Activated naive CD4-positive, alpha-beta T cell treated with anti-CD3 and anti-CD28 coated beads for 36 hours (primary cell): ENCODE measurements at regions not wholly inside any gene's neighbourhood (a gene's known extent, or its start where the extent isn't known, plus 50 kb on each side); places are given as distances from the start of the nearest gene placed in this dataset.
A peak's percentile ranks its signal among the peaks of the same experiment; 100 is the strongest.

Experiments used
- CTCF ChIA-PET: fragments of 350-600 bp; sonication (Branson Sonifier 250); formaldehyde crosslinking; loops from one replicate; lab custom pipeline; 2021; ENCODE audit warnings: antibody characterized with exemption; lab: Charles Lee
- DNase-seq: peaks from one replicate; pipeline ENCODE4 v3.0.0-alpha.2; 2020
- H3K27ac Mint-ChIP-seq: one replicate; pipeline ENCODE4 v1.8.0; 2021; ENCODE audit warnings: mild to moderate bottlenecking, mixed read lengths
- H3K27me3 Mint-ChIP-seq: one replicate; pipeline ENCODE4 v1.8.0; 2021; ENCODE audit warnings: low read depth, mixed read lengths
- H3K36me3 Mint-ChIP-seq: one replicate; pipeline ENCODE4 v1.8.0; 2021; ENCODE audit warnings: low read depth, mixed read lengths
- H3K4me1 Mint-ChIP-seq: one replicate; pipeline ENCODE4 v1.8.0; 2021; ENCODE audit warnings: low read depth, mixed read lengths
- H3K4me3 Mint-ChIP-seq: one replicate; pipeline ENCODE4 v1.8.0; 2021; ENCODE audit warnings: mild to moderate bottlenecking, moderate library complexity, mixed read lengths
- H3K9me3 Mint-ChIP-seq: one replicate; pipeline ENCODE4 v1.8.0; 2021; ENCODE audit warnings: mixed read lengths
- intact Hi-C: fragments of 100-400 bp; cut with micrococcal nuclease; formaldehyde crosslinking; loops from one replicate; pipeline ENCODE4 v1.15.1; 2023

DNA sequence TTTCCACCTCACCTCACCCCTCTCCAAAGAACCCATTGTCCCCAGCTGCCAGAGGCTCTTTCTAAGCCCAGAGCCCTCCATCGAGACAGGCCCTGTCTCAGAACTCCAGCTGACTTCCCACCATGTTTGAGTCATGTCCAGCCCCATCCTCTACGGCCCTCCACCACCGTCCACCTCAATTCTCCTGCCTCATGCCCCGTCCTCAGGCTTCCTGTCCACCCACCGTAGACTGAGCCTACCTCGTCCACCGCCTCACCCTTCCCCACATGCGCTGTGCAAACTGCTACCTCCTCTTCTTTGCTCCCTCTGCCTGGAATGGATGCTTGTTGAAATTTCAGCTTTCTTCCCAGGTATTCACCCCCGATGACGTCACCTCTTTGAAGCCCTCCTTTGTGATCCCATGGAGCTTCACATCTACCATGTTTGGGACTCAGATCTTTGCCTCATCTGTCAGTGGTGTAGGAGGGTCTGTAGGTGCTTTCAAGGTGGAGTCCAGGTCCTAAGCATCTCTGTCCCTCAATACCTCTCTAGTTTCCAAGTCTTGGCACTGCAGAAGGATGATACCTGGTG lies 149.0 kb downstream of the MRM1 start:
- CTCF ChIA-PET: interaction anchor here (0.5 kb wide), 1 partner anchor 43 kb away, joined by 3 read pairs; no protein-coding TSS in a partner anchor
- DNase-seq: no peak
- Mint-ChIP-seq H3K36me3 (no peaks in the 10 kb centered on the region), H3K9me3 (no peaks in the 10 kb centered on the region), H3K4me1 (no peaks in the 10 kb centered on the region), H3K27me3 (no peaks in the 10 kb centered on the region), H3K4me3 (no peak overlapping the region), H3K27ac (no peak overlapping the region)
- intact Hi-C loops: no loop called here

DNA sequence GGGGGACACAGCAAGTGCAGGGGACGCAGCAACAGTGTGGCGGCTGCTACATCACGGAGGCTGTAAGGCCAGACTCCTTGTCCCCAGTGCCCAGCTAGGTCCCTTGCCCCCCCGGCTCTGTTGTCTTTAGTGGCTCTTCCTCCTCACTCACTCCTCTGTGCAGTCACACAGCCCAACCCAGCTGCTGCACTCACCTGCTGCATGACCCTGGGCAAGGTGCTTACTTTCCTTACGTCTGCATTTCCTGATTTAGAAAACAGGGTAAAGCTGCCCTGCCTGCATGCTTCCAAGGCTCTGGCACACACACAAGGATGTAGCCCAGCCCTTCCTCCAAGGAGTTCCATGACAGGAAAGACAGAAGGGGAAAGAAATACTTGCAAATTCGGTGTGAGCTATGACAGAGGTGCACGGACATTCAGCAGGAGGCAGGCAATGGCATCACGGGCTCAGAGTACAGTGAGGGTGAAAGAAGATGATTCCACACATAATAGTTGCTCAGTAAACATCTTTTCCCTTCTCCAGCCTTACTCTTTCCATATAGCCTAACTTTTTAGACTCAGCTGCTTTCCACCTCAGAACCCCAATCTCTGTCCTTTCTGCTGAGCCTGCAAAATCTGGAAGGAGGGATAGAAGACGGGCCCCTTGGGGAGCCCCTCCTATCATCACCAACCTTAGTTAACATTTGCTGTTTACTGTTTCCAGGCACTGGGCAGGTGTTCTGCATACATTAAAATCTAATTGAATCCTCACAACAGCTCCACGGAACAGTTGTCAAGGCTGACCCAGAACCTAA lies 150.9 kb downstream of the MRM1 start:
- CTCF ChIA-PET: no interaction called here
- no peaks in the 10 kb centered on the region for H3K27me3 Mint-ChIP-seq
- H3K4me3 Mint-ChIP-seq: no peak overlapping the region
- intact Hi-C loops: no loop called here
- H3K4me1 Mint-ChIP-seq: no peaks in the 10 kb centered on the region
- H3K9me3 Mint-ChIP-seq: no peaks in the 10 kb centered on the region
- DNase-seq: no peak
- no peak overlapping the region for H3K27ac Mint-ChIP-seq
- H3K36me3 Mint-ChIP-seq: no peaks in the 10 kb centered on the region

DNA sequence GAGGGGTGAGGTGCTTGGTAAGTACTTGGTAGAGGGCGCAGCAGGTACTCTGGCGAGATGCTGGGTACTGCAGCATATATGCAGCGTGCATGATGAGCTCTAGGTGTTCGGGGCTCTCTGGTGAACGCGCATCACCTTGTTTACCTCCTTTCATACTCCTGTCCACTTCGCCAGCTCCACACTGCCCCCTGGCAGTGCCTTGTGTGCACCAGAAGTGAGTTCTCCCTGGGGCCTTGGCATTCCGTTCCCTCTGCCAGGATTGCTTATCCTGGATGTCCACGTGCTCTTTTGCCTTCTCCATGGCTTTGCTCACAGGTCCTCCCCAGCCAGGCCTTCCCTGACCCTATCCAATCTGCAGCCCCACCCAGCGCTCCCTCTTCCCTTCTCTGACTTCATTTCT lies 154.2 kb downstream of the MRM1 start:
- intact Hi-C loops: loop anchor here (1.0 kb wide), 2 partner anchors 49 to 126 kb away; no protein-coding TSS in a partner anchor
- CTCF ChIA-PET: interaction anchor here (0.6 to 2.1 kb wide), 11 partner anchors 11 to 292 kb away, joined by 3 to 17 read pairs (median 3); no protein-coding TSS in a partner anchor
- Mint-ChIP-seq H3K27ac (no peak overlapping the region), H3K4me1 (no peaks in the 10 kb centered on the region), H3K4me3 (no peak overlapping the region), H3K27me3 (no peaks in the 10 kb centered on the region), H3K36me3 (no peaks in the 10 kb centered on the region), H3K9me3 (no peaks in the 10 kb centered on the region)
- DNase-seq: peak; percentile 55

DNA sequence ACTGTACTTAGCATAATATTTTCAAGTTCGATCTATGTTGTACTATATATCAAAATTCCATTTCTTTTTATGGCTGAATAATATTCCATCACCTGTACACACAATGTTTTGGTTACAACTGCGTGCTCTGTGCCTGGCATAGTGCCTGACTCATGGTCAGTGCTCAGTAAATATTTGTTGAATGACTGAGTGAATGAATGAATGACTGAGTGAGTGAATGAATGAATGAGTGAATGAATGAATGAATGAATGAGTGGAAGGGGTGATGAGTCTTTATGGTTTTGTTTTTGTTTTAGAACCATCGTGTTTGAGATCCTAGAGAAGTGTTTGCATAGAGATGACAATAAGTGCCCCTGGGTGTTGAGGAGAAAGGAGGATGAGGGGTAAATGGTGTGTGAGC lies 155.3 kb downstream of the MRM1 start:
- CTCF ChIA-PET: interaction anchor here (1.2 kb wide), 1 partner anchor 26 kb away, joined by 3 read pairs; no protein-coding TSS in a partner anchor
- no peak for DNase-seq
- H3K36me3 Mint-ChIP-seq: no peaks in the 10 kb centered on the region
- H3K27ac Mint-ChIP-seq: no peak overlapping the region
- no peaks in the 10 kb centered on the region for H3K4me1 Mint-ChIP-seq
- H3K9me3 Mint-ChIP-seq: no peaks in the 10 kb centered on the region
- no peak overlapping the region for H3K4me3 Mint-ChIP-seq
- intact Hi-C loops: no loop called here
- no peaks in the 10 kb centered on the region for H3K27me3 Mint-ChIP-seq

DNA sequence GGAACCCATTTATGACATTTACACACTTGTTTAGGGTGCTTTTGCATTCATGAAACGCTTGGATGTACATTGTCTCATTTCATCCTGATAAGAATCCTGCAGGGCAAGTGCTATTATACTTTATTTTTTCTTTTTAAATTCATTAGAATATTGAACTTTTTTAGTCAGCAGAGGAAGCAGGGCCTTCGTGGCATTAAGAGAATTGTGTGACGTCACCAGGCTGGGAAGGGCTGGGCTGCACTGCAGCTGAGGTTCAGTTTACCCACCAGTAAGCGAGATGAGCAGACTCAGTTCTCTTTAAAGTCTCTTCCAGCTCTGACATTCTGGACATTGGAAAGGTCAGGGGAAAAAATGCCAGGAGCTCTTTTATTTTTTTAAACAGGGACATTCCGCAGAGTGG lies 159.0 kb downstream of the MRM1 start:
- Mint-ChIP-seq H3K36me3 (no peaks in the 10 kb centered on the region), H3K27me3 (no peaks in the 10 kb centered on the region), H3K9me3 (no peaks in the 10 kb centered on the region), H3K4me3 (no peak overlapping the region), H3K4me1 (peaks cover 12% of the 10 kb centered on the region), H3K27ac (no peak overlapping the region)
- intact Hi-C loops: loop anchor here (5.0 kb wide), 1 partner anchor 287 kb away; no protein-coding TSS in a partner anchor
- CTCF ChIA-PET: no interaction called here
- no peak for DNase-seq

DNA sequence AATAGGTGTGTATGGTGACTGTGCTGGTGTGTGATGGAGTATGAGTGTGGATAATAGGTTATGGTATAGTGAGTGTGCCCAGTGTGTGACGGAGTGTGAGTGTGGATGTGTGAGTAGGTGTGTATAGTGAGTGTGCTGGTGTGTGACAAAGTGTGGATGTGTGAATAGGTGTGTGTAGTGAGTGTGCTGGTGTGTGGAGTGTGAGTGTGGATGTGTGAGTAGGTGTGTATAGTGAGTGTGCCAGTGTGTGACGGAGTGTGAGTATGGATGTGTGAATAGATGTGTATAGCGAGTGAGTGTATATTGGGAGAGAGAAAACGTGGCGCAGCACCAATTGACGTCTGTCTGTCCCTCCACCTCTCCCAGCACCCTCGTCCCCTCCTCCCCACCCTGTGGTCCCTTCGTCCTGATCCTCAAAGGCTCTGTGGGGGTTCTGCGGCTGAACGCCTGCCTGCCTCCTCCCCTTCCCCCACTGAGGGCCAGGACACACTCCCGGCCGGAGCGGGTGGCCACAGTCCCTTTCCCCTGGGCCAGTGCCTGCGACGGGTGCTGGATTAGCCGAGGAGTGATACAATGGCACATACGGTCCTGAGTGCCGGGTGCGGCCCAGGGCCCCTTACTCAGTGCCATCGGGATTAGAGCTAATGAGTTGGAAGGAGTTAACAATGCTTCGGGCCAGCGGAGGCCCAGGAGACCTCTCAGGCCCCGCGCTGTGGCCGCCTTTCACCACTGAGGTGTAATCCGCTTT lies 160.0 kb downstream of the MRM1 start:
- Mint-ChIP-seq H3K4me3 (no peak overlapping the region), H3K4me1 (peaks cover 12% of the 10 kb centered on the region), H3K27me3 (no peaks in the 10 kb centered on the region), H3K9me3 (no peaks in the 10 kb centered on the region), H3K36me3 (no peaks in the 10 kb centered on the region), H3K27ac (no peak overlapping the region)
- no peak for DNase-seq
- CTCF ChIA-PET: no interaction called here
- intact Hi-C loops: loop anchor here (5.0 kb wide), 1 partner anchor 286 kb away; no protein-coding TSS in a partner anchor

DNA sequence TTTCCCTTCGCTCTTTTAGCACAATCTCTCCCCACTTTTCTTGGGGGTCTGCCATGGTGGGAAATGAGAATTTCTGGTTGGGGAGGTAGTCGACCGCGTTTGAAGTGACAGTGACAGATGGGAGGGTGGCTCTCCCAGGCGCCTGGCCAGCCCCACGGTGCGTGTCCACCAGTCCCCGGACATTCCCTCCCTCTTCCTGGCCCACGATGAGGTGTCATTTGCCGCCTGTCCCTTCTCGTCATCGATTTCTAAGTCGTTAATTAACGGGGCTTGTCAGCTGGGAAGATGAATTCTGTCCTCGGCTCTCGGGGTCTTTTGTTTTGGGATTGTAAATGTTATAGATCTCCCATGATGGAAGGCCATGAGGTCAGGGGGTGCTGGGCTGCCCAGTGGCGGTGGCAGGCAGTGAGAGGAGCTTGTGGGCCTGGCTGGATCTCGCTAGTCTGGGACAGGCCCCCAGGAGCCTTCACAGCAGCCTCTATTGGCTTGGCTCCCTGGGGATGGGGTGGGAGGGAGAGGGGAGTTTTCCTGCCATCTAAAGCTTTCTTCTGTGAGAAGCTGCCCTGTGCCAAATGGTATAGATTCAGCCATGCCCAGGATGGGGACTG lies 164.2 kb downstream of the MRM1 start:
- CTCF ChIA-PET: no interaction called here
- Mint-ChIP-seq H3K27ac (no peak overlapping the region), H3K36me3 (no peaks in the 10 kb centered on the region), H3K9me3 (no peaks in the 10 kb centered on the region), H3K4me1 (peaks cover 12% of the 10 kb centered on the region), H3K4me3 (no peak overlapping the region), H3K27me3 (no peaks in the 10 kb centered on the region)
- DNase-seq: no peak
- intact Hi-C loops: no loop called here

DNA sequence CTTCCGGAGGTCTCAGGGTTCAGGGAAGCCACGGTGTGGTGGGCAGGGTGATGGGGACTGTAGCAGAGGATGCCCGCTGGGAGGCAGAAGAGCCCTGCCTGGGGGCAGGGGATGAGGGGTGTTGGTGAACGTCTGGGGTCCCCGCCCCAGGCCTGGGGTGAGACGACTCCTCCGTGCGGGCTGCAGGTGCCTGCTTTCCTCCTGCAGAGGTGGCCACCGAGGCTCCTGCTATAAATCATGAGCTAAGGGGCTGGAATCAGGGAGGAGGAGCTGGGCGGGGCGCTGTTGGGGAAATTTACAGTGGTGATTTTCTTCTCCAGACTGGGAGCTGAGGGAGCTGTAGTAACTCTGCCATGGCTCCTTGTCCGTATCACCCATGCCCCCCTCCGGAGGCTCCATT lies 167.0 kb downstream of the MRM1 start:
- H3K27ac Mint-ChIP-seq: no peak overlapping the region
- no peaks in the 10 kb centered on the region for H3K9me3 Mint-ChIP-seq
- CTCF ChIA-PET: no interaction called here
- intact Hi-C loops: no loop called here
- no peak for DNase-seq
- no peaks in the 10 kb centered on the region for H3K36me3 Mint-ChIP-seq
- no peak overlapping the region for H3K4me3 Mint-ChIP-seq
- H3K4me1 Mint-ChIP-seq: peaks cover 4% of the 10 kb centered on the region
- no peaks in the 10 kb centered on the region for H3K27me3 Mint-ChIP-seq

DNA sequence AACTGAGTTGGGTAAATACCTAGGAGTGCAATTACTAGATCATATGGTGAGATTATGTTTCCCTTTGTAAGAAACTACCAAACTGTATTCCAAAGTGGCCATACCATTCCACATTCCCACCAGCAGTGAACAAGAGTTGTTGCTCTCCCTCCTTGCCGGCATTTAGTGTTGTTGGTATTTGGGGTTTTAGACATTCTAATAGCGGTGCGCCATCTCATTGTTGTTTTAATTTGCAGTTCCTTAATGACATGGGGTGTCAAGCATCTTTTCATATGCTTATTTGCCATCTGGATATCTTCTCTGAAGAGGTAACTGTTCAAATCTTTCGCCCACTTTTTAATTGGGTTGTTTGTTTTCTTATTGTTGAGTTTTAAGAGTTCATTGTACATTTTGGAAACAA lies 164.2 kb upstream of the LHX1 start:
- Mint-ChIP-seq H3K27me3 (peaks cover 10% of the 10 kb centered on the region), H3K27ac (no peak overlapping the region), H3K9me3 (no peaks in the 10 kb centered on the region), H3K4me1 (no peaks in the 10 kb centered on the region), H3K4me3 (no peak overlapping the region), H3K36me3 (no peaks in the 10 kb centered on the region)
- CTCF ChIA-PET: no interaction called here
- intact Hi-C loops: no loop called here
- DNase-seq: no peak

DNA sequence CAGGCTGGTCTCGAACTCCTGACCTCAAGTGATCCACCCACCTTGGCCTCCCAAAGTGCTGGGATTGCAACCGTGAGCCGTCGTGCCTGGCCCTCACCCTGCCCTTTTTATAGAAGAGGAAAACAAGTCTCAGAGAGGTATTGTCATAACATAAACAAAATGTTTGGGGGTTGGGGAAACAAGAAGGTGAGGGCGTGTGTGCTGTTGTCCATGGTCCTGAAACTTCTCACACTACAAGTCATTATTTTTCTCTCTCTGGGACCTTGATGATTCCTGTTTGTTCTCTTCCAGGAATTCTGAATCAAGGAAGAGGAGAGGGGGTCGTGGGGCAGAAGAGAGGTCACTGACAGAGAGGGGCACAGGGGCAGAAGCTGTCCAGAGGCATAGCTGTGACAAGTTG lies 160.2 kb upstream of the LHX1 start:
- Mint-ChIP-seq H3K4me1 (no peaks in the 10 kb centered on the region), H3K27me3 (peaks cover 30% of the 10 kb centered on the region), H3K4me3 (no peak overlapping the region), H3K27ac (no peak overlapping the region), H3K9me3 (no peaks in the 10 kb centered on the region), H3K36me3 (no peaks in the 10 kb centered on the region)
- DNase-seq: no peak
- intact Hi-C loops: no loop called here
- CTCF ChIA-PET: no interaction called here

DNA sequence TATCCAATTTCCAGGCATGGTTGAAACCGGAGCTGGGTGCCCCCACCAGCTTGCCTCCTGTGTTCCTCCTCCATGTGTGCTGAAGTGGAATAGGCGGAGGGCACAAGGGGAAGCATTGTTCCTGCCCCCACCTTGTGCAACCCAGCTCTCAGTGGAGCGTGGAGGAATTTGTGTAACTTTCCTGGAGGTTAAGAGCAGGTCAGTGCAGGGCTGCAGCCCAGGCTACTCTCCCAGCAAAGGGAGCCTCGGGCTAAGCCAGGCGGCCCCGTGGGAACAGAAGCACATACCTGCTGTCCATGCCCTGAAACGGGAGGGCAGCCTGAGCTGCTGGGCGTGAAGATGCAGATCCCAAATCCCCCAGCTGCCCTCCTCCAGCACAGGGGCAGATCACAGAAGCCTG lies 158.8 kb upstream of the LHX1 start:
- H3K9me3 Mint-ChIP-seq: no peaks in the 10 kb centered on the region
- DNase-seq: no peak
- CTCF ChIA-PET: no interaction called here
- peaks cover 30% of the 10 kb centered on the region for H3K27me3 Mint-ChIP-seq
- no peak overlapping the region for H3K27ac Mint-ChIP-seq
- intact Hi-C loops: no loop called here
- no peaks in the 10 kb centered on the region for H3K4me1 Mint-ChIP-seq
- no peak overlapping the region for H3K4me3 Mint-ChIP-seq
- no peaks in the 10 kb centered on the region for H3K36me3 Mint-ChIP-seq

DNA sequence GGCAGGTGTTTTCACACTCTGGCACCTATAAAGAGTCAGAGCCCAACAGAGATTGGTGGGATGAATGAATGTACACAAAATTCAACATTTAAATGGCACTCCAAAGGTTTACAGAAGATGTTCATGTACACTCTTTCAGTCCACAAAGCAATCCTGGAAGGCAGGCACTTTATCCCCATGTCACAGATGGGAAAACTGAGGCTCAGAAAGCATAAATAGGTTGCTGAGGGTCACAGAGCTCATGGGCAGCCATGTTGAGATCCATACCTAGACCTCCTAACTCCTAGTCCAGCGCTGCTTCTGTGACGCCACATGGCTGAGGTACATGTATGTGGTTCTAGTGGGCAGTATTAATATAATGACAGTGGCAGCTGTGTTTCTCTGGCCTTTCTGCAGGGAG lies 157.7 kb upstream of the LHX1 start:
- H3K9me3 Mint-ChIP-seq: no peaks in the 10 kb centered on the region
- H3K27ac Mint-ChIP-seq: no peak overlapping the region
- no peaks in the 10 kb centered on the region for H3K4me1 Mint-ChIP-seq
- no peaks in the 10 kb centered on the region for H3K36me3 Mint-ChIP-seq
- peaks cover 30% of the 10 kb centered on the region for H3K27me3 Mint-ChIP-seq
- intact Hi-C loops: no loop called here
- CTCF ChIA-PET: interaction anchor here (0.6 kb wide), 1 partner anchor 183 kb away, joined by 3 read pairs; no protein-coding TSS in a partner anchor
- DNase-seq: no peak
- no peak overlapping the region for H3K4me3 Mint-ChIP-seq
